WERI-Rb-1 (cell line): ENCODE measurements at regions not wholly inside any gene's neighbourhood (a gene's known extent, or its start where the extent isn't known, plus 50 kb on each side); places are given as distances from the start of the nearest gene placed in this dataset.

Experiments used
- DNase-seq: peaks from one replicate; pipeline ENCODE4 v3.0.0-alpha.2; 2020
- H3K27ac ChIP-seq: fragments of 250-450 bp; sonication (Bioruptor Pico); 2 replicates; pipeline ENCODE4 v1.5.1; 2020; ENCODE audit warnings: mild to moderate bottlenecking, moderate library complexity
- H3K27me3 ChIP-seq: fragments of 250-450 bp; sonication (Bioruptor Pico); 2 replicates; pipeline ENCODE4 v1.5.1; 2021; ENCODE audit warnings: mild to moderate bottlenecking, low read depth, moderate library complexity; ENCODE audit not compliant: insufficient read depth, severe bottlenecking
- H3K36me3 ChIP-seq: fragments of 250-450 bp; sonication (Bioruptor Pico); 2 replicates; pipeline ENCODE4 v1.5.1; 2020; ENCODE audit warnings: mild to moderate bottlenecking, moderate library complexity
- H3K4me3 ChIP-seq: 2 replicates; pipeline ENCODE4 v1.5.1; 2011; ENCODE audit warnings: low read depth, mild to moderate bottlenecking, control low read depth, low read length
- H3K9me3 ChIP-seq: fragments of 250-450 bp; sonication (Bioruptor Pico); 2 replicates; pipeline ENCODE4 v1.5.1; 2021; ENCODE audit warnings: mild to moderate bottlenecking, moderate library complexity; ENCODE audit not compliant: severe bottlenecking
- CTCF ChIP-seq: IDR thresholded peaks from 2 replicates; pipeline ENCODE4 v1.5.1; 2011; ENCODE audit warnings: low read depth, mild to moderate bottlenecking, control low read depth, inconsistent platforms, low read length

- no peaks in the 10 kb centered on the region for H3K27me3 ChIP-seq
- no peak for DNase-seq
- H3K36me3 ChIP-seq = no peaks in the 10 kb centered on the region
- H3K27ac ChIP-seq = no peak overlapping the region
- TF ChIP-seq CTCF = no peak
- H3K9me3 ChIP-seq = peaks cover 6% of the 10 kb centered on the region
- H3K4me3 ChIP-seq = no peak overlapping the region
These were observed 74.9 kb upstream of the SMLR1 start for GRCh38 chr6:130752267-130752666.

- Histone ChIP-seq H3K27me3 (no peaks in the 10 kb centered on the region), H3K36me3 (no peaks in the 10 kb centered on the region), H3K4me3 (no peak overlapping the region), H3K9me3 (no peaks in the 10 kb centered on the region), H3K27ac (no peak overlapping the region)
- TF ChIP-seq CTCF = no peak
- no peak for DNase-seq
These were observed 72.3 kb upstream of the SMLR1 start for GRCh38 chr6:130754786-130755367.

DNA sequence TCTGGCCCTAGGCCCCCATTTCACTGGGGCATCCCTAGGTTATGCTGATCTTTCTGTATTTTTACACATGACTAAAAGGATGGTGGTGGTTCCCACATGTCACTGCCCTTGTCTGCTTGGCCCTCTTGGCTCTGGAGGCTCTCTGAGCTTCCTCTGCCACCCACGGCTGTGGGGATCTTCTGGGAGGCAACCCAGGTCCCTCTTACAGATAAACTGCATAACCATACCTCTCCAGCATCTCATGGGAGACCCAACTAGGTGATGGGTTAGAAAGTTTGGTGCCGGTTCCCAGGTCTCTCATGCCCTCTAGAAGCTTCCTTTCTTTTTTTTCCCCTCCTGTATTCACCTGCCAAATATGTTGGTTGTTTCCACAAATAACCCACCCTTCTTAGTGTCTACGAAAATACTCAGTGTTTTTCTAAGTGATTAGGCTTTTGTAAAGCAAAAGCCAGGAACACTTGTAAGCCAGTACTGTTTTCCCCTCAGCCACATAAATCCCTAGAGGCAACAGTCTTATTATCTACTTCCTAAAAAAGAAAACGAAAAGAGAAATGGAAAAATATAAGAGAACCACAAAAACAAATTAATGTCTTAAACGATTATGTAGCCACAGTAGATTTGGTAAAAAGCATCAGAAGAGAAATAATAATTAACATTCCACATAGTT lies 71.7 kb upstream of the SMLR1 start:
- Histone ChIP-seq H3K27me3 (no peaks in the 10 kb centered on the region), H3K36me3 (no peaks in the 10 kb centered on the region), H3K4me3 (no peak overlapping the region), H3K27ac (no peak overlapping the region), H3K9me3 (no peaks in the 10 kb centered on the region)
- no peak for TF ChIP-seq CTCF
- DNase-seq = no peak

- Histone ChIP-seq H3K4me3 (no peak overlapping the region), H3K27ac (no peak overlapping the region), H3K9me3 (no peaks in the 10 kb centered on the region), H3K27me3 (no peaks in the 10 kb centered on the region), H3K36me3 (no peaks in the 10 kb centered on the region)
- TF ChIP-seq CTCF = no peak
- no peak for DNase-seq
These were observed 70.4 kb upstream of the SMLR1 start for GRCh38 chr6:130756824-130757223.

GRCh38 chr6:130758813-130759212 lies 68.4 kb upstream of the SMLR1 start:
- Histone ChIP-seq H3K36me3 (no peaks in the 10 kb centered on the region), H3K4me3 (no peak overlapping the region), H3K9me3 (no peaks in the 10 kb centered on the region), H3K27me3 (no peaks in the 10 kb centered on the region), H3K27ac (no peak overlapping the region)
- TF ChIP-seq CTCF = no peak
- no peak for DNase-seq

DNA sequence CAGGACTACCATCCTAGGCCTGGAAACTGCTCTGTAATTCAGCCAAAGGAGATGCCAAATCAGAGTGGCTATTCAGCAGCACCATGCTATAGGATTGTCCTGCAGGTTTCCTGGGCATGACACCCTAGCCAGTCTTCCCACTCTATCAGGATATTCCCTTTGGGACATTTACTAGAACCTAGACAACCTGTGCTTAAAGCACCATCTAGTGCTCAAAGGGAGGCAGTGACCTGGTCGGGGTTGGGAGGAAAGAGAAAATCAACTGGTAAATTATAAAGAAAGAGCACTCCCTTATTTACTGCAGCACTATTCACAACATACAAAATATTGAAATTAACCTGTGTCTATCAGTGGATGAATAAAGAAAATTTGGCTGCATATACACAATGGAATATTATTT lies 67.2 kb upstream of the SMLR1 start:
- H3K4me3 ChIP-seq = no peak overlapping the region
- H3K36me3 ChIP-seq = no peaks in the 10 kb centered on the region
- no peaks in the 10 kb centered on the region for H3K27me3 ChIP-seq
- H3K27ac ChIP-seq = no peak overlapping the region
- peak; percentile 59 for TF ChIP-seq CTCF
- H3K9me3 ChIP-seq = no peaks in the 10 kb centered on the region
- DNase-seq = peak; percentile 33
